ENCODE measurements at regions not wholly inside any gene's neighbourhood (a gene's known extent, or its start where the extent isn't known, plus 50 kb on each side); places are given as distances from the start of the nearest gene placed in this dataset.
A peak's percentile ranks its signal among the peaks of the same experiment; 100 is the strongest.
"Not testable (repeated sequence)": the region's sequence is repeated elsewhere in the genome, so short reads cannot be mapped to it uniquely, and the experiment has no call there.

- no peak for FAIRE-seq
Measured at GRCh38 chr14:106808458-106808857, 1282.1 kb downstream of the TMEM121 start.

- FAIRE-seq: no peak
Measured at GRCh38 chr14:106808907-106809306, 1282.5 kb downstream of the TMEM121 start.

GRCh38 chr14:106809615-106810014, 1283.2 kb downstream of the TMEM121 start:
- no peak for FAIRE-seq

GRCh38 chr14:106810168-106810567, 1283.8 kb downstream of the TMEM121 start:
- FAIRE-seq: not testable (repeated sequence)

GRCh38 chr14:106811162-106811561, 1284.8 kb downstream of the TMEM121 start:
- FAIRE-seq: no peak

GRCh38 chr14:106812788-106813476, 1286.5 kb downstream of the TMEM121 start:
- no peak for FAIRE-seq

- no peak for FAIRE-seq
Measured at GRCh38 chr14:106813477-106813823, 1287.1 kb downstream of the TMEM121 start.

- FAIRE-seq: peak; percentile 79
Measured at GRCh38 chr14:106820119-106820518, 1293.7 kb downstream of the TMEM121 start.

- no peak for FAIRE-seq
Measured at GRCh38 chr14:106821119-106821518, 1294.7 kb downstream of the TMEM121 start.

GRCh38 chr14:106822905-106823304, 1296.5 kb downstream of the TMEM121 start:
- FAIRE-seq: no peak

GRCh38 chr14:106823552-106823951, 1297.2 kb downstream of the TMEM121 start:
- FAIRE-seq: no peak

GRCh38 chr14:106826833-106827369, 1300.5 kb downstream of the TMEM121 start:
- no peak for FAIRE-seq

- no peak for FAIRE-seq
Measured at GRCh38 chr14:106831322-106831720, 1304.9 kb downstream of the TMEM121 start.

GRCh38 chr14:106837870-106838269, 1311.5 kb downstream of the TMEM121 start:
- FAIRE-seq: no peak

- FAIRE-seq: no peak
Measured at GRCh38 chr14:106838991-106839769, 1312.8 kb downstream of the TMEM121 start.

- FAIRE-seq: no peak
Measured at GRCh38 chr14:106840258-106840657, 1313.9 kb downstream of the TMEM121 start.

- no peak for FAIRE-seq
Measured at GRCh38 chr14:106840991-106841390, 1314.6 kb downstream of the TMEM121 start.

- FAIRE-seq: no peak
Measured at GRCh38 chr14:106841701-106842100, 1315.3 kb downstream of the TMEM121 start.

GRCh38 chr14:106842687-106843086, 1316.3 kb downstream of the TMEM121 start:
- no peak for FAIRE-seq

GRCh38 chr14:106843386-106843785, 1317.0 kb downstream of the TMEM121 start:
- no peak for FAIRE-seq

GRCh38 chr14:106843951-106844483, 1317.6 kb downstream of the TMEM121 start:
- no peak for FAIRE-seq

- FAIRE-seq: no peak
Measured at GRCh38 chr14:106844608-106845285, 1318.4 kb downstream of the TMEM121 start.
